HG03025 (cell line): ENCODE measurements at regions not wholly inside any gene's neighbourhood (a gene's known extent, or its start where the extent isn't known, plus 50 kb on each side); places are given as distances from the start of the nearest gene placed in this dataset.

Experiments
- ATAC-seq: cut with Tn5 transposase; IDR thresholded peaks from one replicate; pipeline ENCODE4 v1.9.1; 2021; ENCODE audit warnings: mild to moderate bottlenecking, moderate library complexity; ENCODE audit not compliant: unreplicated experiment, low FRiP score

DNA sequence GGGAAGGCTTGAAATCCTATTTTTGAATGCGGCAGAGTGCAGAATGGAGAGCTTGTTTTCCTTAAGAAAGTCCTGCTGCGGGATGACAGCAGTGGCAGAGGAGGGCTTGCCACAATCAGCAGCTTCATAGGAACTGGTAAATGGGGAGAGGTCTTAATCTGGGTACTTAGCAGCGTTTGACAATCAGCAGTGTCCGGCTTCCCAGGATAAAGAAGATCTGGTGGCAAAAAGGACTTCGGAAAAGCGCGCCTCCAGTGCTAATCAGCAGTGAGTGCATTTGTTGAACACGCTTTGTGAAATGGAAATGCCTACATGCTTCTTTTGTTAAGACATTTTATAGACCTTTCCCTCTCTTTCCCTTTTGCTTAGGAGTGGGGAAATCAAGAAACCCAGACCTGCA is 735.7 kb downstream of the QKI start:
- ATAC-seq, result no peak

DNA sequence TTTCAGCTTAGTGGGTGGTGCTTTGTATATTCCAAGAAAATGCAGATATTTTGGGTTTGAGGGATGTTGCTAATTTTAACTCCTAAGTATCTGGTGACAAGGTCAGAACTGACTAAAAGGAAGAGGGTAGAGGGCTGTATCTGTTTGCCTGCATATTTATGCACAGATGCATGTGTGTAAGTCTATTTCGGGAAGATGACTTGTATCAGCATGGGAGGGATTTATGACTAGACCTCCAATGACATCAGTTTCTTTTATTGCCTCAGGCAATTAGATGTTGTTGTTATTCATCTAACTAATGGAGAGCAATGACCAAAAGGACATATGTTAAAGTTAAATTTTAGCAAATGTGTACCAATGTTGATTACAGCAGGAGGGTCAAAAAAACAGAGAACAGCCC is 734.3 kb downstream of the QKI start:
- no peak for ATAC-seq

DNA sequence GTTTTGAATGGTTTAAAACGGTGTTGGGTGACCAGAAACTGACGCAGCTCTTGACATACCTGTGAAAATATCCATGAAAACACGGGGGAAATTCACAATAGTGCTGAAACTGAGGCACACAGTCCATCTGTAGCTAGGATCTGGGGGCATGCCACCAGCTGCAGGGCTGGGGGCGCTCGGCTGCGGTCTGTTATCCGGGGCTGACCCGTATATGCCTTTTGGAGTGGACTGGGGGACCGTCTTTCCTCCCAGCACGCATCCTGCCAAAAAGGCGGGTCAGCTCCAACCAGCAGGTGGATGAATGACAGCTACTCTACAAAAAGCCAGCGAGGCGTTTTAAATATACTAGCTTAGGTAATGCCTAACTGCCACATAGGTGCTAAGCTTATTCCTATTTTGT is 729.8 kb downstream of the QKI start:
- ATAC-seq, result no peak

DNA sequence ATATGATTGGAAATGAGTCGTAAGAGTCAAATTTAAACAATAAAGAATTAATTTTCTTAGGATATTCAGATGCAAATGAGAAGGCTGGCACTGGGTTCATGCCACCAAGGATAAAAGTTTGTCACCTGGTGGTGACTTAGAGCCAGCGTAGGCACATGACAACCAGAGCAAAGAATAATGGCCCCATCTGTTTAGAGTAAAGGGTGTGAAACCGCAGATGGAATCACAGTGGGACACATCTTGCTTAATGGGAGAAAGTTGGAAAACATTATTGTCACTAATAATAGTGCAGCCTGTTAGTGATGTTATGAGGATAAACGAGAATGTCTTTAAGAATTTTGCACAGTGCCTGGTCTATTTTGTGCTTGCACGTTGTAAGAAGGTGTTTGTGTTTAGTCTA is 727.8 kb downstream of the QKI start:
- ATAC-seq, result no peak

DNA sequence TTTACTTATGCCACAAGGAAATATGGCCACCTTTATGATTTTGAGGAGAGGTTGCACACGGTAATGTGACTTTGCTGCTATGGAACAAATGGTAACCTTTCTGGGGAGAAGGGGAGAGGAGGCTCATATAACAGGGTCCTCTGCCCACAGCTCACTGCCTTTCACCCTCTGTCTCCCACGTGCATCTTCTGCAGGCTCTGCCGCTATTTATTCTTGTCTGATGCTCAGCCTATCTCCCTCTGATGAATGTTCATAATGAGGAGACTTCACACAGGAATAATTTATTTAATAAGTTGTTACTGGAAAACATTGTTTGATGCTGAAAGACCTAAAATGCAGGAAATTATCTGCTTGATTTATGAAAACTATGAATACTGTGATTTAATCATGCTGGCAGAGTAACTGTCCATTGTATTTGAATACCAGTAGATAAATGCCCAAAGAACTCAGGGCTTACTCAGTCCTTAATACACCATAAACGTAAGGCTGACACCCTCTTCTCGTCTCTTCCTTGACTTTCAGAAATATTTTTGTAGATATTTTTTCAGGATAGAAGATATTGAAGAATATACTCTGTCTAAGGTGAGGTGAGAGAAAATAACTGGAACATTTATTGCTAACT is 721.1 kb downstream of the QKI start:
- ATAC-seq, result no peak

DNA sequence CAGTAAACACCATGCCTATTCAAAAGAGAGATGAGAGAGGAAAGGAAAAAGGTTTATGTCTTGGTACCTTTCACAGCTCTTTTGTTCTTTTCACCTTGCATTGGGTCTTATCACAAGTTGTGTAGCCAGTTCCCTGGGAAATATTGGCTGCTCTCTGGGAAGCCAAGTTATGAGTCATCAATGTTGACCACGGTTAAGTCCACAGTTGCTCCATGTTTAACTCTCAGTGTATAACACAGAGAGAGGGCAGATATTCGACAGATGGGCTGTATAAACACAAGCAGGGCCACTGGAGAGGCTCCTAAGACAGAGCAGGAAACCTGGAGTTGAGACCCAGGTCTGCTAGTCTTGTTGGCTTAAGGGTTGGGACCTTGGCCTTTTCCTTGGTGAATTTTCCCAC is 718.6 kb downstream of the QKI start:
- no peak for ATAC-seq

DNA sequence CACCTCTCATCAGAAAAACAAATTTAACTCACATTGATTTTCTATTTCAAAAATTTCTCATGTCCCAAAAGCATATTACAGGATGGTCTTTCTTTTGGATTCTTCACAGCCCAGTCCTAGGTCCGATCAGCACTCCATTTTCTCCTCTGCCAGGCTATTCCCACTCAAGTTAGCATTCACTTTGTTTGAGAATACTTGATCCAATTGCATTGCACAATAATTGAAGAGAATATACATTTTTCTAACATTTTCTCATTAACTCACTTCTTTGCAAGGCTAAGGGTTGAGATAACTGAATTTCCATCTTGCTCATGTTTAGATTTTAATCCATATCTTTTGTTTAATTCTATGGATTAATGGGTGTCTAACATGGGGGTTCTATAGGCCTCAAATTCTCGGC is 716.1 kb downstream of the QKI start:
- ATAC-seq, result no peak

DNA sequence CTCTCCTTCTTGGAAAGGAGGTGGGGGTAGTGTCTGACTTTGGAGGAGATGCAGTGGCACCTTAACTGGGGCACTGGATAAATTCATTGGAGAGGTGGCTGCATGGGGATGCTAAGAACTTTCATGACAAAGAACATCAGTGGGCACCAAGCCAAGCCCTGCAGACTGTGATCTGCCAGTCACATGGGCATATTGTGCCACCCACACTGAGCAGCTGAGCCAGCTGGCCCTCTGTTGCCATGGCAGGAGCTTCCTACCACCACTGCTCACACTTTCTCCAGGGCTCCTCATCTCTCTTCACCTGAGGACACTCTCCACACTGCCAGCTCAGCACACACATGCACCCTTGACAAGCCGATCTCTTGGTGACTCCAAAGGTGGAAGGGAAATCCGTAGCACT is 715.6 kb downstream of the QKI start:
- no peak for ATAC-seq

DNA sequence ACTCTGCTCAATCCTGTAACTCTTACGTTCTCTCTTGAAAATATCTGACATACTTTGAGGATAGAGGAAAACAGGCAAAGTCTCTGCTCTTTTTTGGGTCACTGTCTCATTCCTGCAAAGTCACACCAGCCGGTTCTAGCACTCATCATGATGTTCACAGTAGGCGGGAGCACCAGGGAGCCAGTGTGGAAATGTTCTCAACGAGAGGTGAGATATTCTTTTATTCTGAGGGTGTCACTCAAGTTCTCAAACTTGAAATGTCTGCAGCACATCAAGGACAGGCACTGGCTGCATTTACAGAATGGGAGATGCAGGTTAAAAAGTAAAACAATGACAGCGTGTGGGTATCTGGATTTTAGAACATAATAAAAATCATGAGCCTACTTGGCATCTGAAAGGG is 714.7 kb downstream of the QKI start:
- ATAC-seq, result no peak

DNA sequence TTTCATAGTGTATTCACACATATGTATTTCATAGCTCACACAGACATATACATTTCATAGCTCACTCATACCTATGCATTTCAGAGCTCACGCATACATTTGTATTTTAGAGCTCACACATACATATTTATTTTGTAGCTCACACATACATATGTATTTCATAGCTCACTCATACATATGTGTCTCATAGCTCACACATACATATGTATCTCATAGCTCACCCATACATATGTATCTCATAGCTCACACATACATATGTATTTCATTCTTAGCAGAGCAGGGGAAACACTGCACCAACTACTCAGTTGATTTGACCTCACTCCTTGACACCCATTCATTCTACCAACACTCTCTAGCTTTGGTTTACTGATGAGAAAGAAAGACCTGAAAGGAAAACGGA is 713.6 kb downstream of the QKI start:
- no peak for ATAC-seq

DNA sequence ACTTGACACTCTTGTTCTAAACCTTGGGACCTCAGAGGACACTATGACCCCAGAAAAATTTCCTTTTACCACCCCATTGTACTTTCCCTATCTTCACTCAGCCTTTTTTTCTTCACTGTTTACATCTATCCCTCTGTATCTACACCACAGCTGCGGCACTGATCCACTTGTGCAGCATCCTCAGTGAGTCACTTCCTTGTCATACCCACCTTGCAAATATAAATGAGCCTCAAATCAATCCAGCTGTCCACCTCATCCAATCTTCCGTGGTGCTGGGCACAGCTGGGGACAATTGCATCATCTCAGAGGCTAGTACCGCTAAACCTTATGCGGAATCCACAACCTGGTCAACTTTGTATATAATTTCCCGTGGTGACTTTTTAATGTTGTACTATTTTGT is 710.5 kb downstream of the QKI start:
- ATAC-seq, result no peak

DNA sequence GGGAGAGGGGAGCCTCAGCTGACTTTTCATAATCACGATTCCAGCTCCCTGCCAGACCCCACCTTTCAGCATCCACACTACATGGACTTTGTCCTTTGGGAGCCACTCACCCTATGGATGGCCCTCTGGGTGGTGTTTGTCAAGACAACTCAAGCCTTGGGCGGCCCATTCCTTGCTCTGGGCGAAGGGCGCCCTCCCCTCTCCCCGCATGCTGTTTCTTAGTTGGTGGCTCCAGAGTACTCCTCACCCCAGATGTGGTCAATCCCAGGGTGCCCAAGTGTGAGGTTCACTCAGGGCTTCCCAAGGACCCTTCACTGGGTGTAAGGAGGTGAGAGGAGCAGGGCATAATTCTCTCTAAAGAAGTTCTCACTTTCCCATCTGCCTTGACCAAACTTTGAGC is 710.0 kb downstream of the QKI start:
- no peak for ATAC-seq

DNA sequence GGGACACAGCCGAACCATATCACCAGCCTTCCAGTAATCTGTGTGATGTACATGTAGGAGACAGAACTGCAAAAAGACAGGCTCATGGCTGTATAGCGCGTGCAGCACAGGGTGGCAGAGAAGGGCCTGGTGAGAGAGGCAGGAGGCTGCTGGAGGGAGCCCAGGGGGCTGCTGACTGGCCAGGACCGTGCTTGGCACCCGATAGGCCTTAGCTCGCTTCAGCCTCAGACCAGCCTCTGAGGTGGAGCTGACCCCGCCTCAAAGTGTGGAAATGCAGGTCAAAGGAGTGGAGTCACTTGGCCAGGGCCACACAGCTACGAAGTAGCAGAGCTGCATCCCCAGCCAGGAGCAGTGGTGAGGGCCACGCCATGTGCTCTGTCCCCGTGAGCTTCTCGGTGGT is 707.6 kb downstream of the QKI start:
- no peak for ATAC-seq

DNA sequence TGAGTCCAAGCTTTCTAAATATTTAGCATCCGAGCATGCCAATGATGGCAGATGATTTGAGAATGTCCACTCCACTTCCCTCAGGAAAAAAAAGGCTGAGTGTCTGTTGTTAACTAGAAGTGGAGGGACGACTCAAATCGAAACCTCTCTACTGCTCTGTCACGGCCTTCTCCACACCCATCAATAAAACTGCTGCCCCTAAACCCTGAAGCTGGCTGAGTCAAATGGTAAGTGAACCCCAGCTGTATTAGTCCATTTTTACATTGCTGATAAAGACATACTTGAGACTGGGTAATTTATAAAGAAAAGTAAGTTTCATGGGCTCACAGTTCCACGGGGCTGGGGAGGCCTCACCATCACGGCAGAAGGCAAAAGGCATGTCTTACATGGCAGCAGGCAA is 707.0 kb downstream of the QKI start:
- no peak for ATAC-seq

DNA sequence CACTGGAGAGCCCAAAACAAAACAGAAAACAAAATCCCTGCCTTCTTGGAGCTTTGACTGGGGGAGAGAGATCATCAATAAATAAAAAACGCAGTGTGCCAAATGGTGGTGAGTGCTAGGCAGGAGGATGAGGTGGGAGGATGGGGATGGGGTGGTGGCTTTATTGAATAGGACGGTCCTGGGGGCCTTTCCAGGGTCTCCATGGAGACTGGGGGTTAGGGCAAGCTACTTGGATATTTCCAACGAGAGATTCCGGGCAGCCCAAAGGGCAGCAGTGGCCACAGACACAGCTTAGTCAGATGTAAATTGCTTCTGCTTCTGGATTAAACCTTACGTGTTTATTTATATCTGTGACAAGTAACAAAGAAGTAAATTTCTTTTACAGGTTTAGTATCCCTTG is 700.1 kb downstream of the QKI start:
- ATAC-seq, result no peak

DNA sequence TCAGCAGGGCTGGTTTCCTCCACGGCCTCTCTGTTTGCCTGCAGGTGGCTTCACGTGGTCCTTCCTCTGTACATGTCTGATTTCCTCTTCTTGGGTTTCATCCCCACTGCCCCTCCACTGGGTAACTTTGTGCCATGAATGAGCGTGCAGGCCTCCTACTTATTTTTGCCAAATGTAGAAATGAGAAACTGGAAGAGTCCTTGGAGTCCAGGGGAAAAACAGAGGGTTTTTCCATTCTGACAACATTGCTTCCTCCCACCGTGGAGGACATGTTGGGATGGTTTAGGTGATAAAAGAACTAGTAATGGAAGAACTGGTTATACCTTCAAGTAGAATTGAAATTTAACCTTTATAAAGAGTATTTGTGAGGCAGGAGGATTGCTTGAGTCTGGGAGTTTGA is 699.5 kb downstream of the QKI start:
- ATAC-seq, result no peak

DNA sequence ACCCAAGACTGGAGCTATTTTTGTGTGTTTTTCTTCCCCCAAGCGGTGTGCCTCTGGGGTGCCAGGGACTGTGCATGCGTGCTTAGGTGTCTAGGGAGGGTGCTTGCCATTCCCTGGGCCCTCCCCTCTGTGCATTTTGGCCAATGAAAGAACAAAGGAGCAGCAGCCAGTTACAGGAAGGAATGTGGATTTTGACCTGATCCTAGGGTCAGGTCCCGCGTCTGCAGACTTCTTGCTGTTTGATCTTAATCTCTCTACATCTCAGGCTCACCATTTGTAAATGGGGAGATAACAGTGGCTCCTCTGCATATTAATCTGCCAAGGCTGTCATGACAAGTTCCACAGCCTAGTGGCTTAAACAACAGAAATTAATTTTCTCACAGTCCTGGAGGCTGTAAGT is 699.1 kb downstream of the QKI start:
- no peak for ATAC-seq

DNA sequence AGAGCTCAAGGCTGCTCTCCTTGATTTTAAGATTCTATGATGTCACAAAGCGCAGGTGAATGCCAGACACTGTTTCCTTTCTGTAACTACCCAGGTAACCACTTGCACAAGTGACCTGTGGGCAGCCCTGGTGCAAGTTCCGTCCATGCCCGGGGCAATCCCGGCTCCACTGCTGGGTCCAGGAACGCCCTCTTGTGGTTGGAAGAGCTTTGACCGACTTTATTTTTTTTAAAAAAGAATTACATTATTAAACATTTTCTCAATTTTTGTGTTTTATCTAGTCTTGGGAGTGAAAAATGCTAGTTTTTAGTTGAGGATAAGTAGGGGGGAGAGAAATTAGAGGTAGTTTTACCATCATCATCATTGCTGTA is 695.2 kb downstream of the QKI start:
- no peak for ATAC-seq

DNA sequence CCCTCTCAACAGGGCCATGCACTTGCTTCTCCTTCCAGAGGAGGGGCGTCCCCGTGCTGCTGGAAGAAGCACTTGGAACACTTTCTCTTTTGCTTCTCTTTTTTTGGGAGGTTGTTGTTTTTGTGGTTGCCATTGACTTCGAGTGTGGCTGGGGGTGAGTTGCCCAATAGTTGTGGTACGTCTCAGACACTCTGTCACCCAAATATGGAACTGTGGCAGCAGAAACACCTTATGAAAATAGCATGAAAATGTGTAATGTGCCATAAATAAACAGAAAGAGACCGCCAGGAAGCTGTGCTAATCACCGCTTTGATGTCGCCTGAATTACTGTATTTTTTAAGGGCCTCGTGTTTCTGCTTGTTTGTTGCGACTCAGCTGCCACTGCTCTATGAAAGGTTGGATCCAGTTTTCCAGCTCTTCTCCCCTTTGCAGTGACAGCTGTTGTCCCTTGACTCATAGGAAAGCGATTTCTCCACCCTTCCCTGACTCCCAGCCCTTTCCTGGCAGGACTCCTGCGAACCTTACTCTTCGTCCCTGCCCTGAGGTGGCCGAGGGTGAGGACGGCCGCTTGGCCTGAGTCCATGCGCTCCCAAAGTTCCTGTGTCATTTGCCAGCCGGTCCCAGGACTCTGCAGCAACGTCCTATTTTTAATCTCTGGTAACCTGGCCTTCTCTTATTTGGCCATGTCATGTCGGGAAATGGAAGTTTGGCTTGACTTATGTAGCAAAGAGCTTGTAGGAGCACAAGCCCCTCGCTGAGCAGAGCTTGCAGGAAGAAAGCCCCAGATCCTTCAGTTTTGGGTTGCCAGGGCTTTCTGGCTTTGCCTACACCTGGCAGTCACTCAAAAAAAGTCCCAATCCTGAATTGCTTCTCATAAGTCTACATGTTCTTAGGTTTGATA is 694.6 kb downstream of the QKI start:
- ATAC-seq, result no peak

DNA sequence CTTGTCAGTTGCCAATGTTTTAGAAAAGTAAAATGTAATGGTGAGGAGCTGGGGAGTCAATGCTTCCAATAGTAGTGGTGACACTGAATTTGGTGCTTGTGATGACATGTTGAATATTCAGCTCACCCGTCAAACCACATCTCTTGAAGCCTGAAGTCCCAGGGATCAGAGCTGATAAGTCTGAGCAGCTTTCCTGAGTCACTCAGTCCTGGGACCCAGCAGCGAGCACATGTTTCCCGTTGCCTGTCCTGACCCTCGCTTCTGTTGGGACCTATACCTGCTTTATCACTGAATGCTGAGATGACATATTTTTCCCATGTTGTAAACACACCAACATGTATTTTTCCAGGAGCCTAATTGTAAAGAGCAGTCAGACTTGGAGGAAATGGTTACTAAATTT is 693.6 kb downstream of the QKI start:
- no peak for ATAC-seq

DNA sequence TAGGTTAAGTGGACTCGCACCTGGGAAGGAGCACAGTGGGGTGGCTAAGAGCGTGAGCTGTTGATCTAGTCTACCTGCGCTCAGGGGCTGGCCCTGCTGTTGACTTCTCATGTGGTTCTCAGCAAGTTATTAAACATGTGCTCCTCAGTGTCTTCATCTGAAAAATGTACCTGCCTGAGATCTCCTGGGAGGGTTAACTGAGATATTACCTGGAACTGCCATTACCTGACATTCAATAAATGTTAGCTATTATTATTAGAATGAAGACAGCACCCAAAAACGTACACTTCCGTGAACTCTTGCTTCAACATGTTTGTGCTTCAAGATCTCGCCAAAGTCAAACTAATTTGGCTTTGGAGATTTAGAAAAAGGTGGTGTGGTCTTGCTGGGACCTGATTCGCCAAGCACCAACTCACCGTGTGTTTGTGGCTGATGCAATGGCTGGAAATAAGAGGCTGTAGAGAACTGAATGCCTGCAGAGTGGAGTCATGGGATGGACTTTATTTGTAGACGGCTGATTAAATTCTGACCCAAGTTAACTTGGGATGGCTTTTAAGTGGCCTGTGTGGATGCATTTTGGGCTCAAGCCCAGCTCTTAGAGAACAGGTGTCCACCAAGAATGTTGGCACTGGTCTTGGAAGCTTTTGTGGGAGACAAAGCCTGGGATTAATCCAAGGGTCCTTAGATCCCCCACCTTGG is 692.9 kb downstream of the QKI start:
- ATAC-seq, result no peak

DNA sequence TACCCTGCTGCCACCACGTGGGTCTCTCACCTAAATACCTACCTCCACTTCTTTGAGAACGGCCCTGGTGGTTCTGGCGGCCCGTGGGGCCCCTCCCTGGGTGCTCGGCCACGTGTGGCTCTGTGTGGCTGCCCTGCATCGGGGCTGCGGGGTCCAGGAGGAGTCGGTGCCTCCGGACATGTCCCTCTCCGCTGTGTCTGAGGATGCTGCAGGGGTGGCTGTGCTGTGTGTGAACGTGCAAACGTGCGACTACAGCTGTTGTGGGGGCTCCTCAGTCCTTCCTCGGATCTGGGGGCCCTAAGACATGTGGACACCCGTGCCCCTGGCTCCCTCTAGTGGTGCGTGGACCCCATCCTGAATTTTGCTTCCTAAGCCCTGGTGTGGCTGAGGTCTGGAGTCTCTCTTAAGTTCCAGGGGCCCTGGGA is 691.8 kb downstream of the QKI start:
- no peak for ATAC-seq
